GM12801 (cell line): ENCODE measurements at regions not wholly inside any gene's neighbourhood (a gene's known extent, or its start where the extent isn't known, plus 50 kb on each side); places are given as distances from the start of the nearest gene placed in this dataset.

ENCODE experiments used
- TF ChIP-seq, protein P1 (sequence below): IDR thresholded peaks from one replicate; pipeline ENCODE4 v1.5.1; 2011; ENCODE audit warnings: control low read depth; ENCODE audit not compliant: insufficient read length; ENCODE audit errors: extremely low read depth

DNA sequence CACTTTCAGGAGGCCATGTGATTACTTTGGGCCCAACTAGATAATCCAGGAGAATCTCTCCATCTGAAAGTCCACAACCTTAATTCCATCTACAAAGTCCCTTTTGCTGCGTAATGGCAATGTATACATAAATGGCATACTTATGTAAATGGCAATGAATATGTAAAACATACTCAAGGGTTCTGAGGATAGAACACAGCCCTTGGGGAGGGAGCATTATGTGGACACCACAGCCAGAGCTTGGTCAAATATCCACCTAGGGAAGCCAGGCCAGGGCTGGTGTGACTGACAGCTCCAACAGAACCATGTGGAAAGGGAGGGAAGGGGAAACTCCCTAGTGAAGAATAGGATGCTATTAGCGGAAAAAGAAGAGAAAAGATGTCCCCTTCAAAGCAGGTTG is 496.2 kb downstream of the COG6 start:
- TF ChIP-seq, protein P1, sequence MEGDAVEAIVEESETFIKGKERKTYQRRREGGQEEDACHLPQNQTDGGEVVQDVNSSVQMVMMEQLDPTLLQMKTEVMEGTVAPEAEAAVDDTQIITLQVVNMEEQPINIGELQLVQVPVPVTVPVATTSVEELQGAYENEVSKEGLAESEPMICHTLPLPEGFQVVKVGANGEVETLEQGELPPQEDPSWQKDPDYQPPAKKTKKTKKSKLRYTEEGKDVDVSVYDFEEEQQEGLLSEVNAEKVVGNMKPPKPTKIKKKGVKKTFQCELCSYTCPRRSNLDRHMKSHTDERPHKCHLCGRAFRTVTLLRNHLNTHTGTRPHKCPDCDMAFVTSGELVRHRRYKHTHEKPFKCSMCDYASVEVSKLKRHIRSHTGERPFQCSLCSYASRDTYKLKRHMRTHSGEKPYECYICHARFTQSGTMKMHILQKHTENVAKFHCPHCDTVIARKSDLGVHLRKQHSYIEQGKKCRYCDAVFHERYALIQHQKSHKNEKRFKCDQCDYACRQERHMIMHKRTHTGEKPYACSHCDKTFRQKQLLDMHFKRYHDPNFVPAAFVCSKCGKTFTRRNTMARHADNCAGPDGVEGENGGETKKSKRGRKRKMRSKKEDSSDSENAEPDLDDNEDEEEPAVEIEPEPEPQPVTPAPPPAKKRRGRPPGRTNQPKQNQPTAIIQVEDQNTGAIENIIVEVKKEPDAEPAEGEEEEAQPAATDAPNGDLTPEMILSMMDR, result no peak

DNA sequence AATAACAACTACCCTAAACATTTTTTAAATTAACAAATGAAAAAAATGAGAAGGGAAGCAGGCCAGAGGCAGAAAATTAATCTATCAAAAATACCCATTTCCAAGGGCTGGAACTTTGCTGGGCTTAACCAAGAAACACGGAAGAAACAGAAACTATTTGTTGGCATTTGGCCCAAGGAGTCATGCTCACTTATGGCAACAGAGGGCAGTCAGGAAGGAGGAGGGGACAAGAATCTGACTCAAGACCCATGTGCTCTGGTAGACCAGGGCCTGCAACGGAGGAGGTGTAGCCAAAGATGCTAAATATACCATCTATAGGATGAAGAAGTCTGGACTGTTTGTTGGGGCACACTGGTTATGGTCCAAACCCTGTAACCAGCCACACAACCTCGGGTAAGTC is 496.7 kb downstream of the COG6 start:
- TF ChIP-seq, protein P1, result no peak

DNA sequence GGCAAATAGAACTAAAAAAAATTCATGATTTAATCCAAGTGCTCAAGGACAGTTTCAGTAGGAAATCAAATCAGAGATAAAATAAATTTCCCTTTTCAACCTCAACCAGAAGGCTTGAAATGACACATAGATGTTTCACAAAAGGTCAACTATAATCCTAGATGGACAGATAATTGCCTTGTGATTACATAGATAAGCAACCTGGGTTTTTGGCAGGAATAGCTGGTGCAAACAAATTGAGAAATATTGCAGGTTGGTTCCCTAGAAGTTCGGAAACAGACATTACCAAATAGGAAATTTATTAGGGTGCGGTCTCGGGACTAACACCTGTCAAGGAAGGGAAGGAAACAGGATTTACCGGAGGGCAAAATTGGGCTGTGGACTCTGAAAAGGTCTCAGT is 497.5 kb downstream of the COG6 start:
- TF ChIP-seq, protein P1, result no peak

DNA sequence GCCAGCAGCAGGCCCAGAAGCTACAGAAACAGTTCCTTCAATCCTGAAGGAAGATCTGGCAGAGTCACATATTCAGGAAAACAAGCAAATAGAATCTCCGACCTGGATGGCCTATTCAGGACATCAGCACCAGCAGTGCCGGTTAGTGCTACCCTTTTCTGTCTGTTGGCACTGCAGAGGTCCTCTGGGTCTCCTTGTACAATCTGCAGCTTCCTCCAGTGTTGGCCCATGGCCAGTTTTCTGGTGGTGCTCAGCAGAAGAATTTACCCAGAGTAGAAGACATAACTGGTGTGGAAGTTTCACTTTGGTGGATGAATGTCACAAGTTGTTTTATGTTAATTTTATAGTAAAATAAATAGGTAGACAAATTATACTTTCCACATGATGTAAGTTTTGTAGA is 498.1 kb downstream of the COG6 start:
- TF ChIP-seq, protein P1, result no peak

DNA sequence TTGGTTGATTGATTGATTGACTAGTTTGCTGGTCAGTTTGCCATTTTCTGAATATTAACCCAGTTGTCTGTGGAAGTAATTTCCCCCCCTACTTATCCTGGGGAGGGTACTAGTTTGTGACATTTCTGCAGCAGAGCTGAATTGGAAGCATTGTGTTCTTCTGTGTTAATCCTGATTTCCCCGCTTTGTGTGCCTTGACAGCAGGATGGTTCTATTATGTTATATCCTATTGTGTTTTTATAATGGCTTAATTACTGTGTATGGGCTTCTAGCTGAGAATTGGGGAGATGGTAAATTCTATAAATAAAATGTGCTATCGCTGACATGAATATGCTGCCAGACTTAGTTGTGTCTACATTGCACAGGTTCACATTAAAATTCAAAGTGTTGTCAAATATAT is 499.7 kb downstream of the COG6 start:
- TF ChIP-seq, protein P1, result no peak

DNA sequence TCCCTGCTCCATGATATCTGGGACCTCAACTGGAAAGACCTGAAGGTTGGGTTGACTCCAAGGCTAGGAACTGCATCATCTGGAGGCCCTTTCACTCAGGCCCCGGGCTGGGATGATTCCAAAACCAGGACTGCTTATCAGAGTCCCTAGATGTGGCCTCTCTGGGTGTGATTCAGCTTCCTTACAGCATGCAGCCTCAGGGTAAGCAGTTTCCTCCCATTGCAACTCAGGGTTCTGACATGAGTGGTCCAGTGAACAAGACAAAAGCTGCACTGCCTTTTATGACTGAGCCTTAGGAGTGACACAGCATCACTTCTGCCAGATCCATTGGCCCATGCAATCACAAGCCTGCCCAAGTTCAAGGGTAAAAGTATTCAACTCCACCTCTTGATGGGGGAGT is 502.8 kb downstream of the COG6 start:
- TF ChIP-seq, protein P1, result no peak

DNA sequence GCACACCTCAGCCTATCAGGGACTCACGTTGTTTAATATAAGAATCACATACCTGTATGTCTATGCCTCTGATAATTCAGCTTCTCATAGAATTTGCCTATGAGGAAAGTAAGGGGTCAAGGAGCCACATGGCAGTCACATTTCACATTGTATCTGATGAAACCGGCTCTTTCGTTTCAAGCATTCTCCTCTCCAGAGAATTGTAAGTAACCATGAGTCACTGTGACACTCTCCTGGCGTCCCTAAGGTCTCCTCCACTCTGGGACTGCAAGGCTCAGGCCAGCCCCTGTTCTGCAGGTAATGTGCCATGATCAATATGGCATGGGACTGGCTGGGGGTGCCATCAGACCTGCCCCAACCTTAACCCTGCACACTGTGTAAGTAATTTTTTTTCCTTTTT is 503.3 kb downstream of the COG6 start:
- TF ChIP-seq, protein P1, result no peak

DNA sequence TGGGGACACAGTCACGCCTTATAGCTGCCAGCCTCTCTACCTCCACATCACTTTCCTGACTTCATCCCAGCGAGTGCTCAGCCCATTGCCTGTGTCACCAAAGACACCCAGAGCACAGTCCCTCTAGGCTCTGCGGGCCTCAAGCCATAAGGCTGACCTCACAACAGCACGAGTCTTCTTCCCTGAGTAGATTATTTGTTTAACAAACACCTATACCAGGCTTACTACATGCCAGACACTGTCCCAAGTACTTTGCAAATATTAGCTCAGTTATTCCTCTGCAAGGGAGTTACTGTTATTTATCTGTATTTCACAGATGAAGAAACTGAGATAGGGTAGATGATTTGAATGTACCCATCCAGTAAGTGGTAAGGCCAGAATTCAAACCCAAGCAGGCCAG is 504.3 kb downstream of the COG6 start:
- TF ChIP-seq, protein P1, result no peak
